Gastrocnemius medialis (tissue), 4 donors: ENCODE measurements at regions not wholly inside any gene's neighbourhood (a gene's known extent, or its start where the extent isn't known, plus 50 kb on each side); places are given as distances from the start of the nearest gene placed in this dataset.

Experiments used
- ATAC-seq, 2 donors: fragments of 150-250 bp; one replicate each; pipeline ENCODE4 v1.9.1; 2016
- DNase-seq, 2 donors: peaks; one replicate each; pipeline ENCODE4 v3.0.0-alpha.2; 2019
- H3K27ac ChIP-seq, 4 donors: fragments of 200-600 bp; sonication (generic); 1 replicate in 1 of 4; 2 replicates in 3 of 4; pipeline ENCODE4 v1.5.1; 2016 to 2018; ENCODE audit warnings: mild to moderate bottlenecking in 2 of 4, moderate library complexity in 1 of 4
- H3K27me3 ChIP-seq, 3 donors: fragments of 200-600 bp; sonication (generic) in 2 of 3; 1 replicate in 1 of 3; 2 replicates in 2 of 3; pipeline versions ENCODE4 v1.5.1 to v1.6.0; 2016 to 2019; ENCODE audit warnings: mild to moderate bottlenecking in 1 of 3, moderate library complexity in 1 of 3
- H3K36me3 ChIP-seq, 2 donors: fragments of 200-600 bp; sonication (generic) in 1 of 2; one replicate each; pipeline ENCODE4 v1.5.1; 2017 to 2018
- H3K4me1 ChIP-seq, 2 donors: fragments of 200-600 bp; sonication (generic) in 1 of 2; one replicate each; pipeline ENCODE4 v1.5.1; 2016 to 2017; ENCODE audit warnings: mild to moderate bottlenecking in 2 of 2
- H3K4me3 ChIP-seq, 4 donors: fragments of 200-600 bp; sonication (generic) in 3 of 4; 1 replicate in 1 of 4; 2 replicates in 3 of 4; pipeline ENCODE4 v1.5.1; 2016 to 2019; ENCODE audit warnings: mild to moderate bottlenecking in 2 of 4
- H3K9me3 ChIP-seq, 3 donors: fragments of 200-600 bp; sonication (generic) in 2 of 3; 1 replicate in 1 of 3; 2 replicates in 2 of 3; pipeline ENCODE4 v1.5.1; 2016 to 2019
- CTCF ChIP-seq, 5 experiments: fragments of 450-650 bp in 3 of 5; fragments of 200-600 bp in 2 of 5; sonication (generic) in 2 of 5; IDR thresholded peaks in 4 of 5; conservative IDR thresholded peaks in 1 of 5; 1 replicate in 4 of 5; 2 replicates in 1 of 5; pipeline ENCODE4 v1.5.1; 2016 to 2019; ENCODE audit warnings: antibody characterized with exemption in 5 of 5, mild to moderate bottlenecking in 3 of 5, moderate library complexity in 3 of 5
- POLR2A ChIP-seq, 2 donors: fragments of 450-650 bp; IDR thresholded peaks; one replicate each; pipeline ENCODE4 v1.6.1; 2017; ENCODE audit warnings: antibody characterized with exemption in 2 of 2, mild to moderate bottlenecking in 2 of 2, moderate library complexity in 2 of 2
- in situ Hi-C, 4 donors: fragments of 200-750 bp; cut with MboI; loops; one replicate each; pipeline versions ENCODE4 v1.15.0 to v1.8.0; 2017; ENCODE audit warnings: low sequenced_read_pairs in 4 of 4
- intact Hi-C: fragments of 100-400 bp; cut with DNase I; formaldehyde crosslinking; loops from one replicate; pipeline ENCODE4 v1.15.1; 2023; ENCODE audit warnings: low total_unique reads

DNA sequence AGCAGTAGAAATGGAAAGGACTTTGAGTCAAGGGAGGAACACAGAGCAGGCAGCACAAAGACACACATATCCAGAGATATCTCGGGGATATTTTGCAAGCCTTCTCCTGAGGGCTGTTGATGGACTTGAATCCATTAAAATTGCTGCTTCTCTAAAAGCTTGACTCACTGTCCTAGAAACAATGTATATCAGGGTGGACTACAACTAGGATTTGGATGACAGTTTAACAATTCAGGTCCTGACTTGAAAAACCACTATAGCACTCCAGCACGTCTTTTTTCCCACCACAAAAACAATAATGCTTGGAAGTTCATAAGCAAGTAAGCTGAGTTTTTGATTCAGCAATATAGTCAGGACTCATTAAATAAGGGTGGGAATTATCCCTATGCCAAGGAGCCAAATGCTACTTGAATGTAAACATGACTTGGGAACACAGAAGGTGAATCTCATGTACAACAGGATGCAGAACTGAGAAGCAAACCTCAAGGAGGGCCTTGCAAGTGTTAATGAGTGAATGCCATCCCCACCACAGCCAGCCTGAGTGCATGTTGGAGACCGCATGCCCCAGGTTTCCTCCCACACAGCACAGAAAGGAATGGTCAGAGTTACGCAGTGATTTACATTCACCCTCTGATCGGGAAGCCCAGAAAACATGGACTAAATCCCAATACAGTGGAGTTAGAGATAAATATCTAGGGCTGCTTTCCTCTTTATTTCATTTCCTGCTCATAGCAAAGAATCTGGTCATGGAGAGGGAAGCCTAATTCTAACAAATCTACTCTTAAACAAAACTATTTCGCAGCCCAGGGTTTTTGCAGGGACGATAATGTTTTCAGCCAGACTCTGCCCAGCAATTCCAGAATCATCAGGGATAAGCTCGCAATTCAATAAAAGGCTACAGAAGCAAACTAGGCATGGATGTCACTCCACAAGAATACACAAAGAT is 98.4 kb upstream of the OR9G4 start:
- intact Hi-C loops: loop anchor here (10.0 kb wide), 1 partner anchor 498 kb away; no protein-coding TSS in a partner anchor
- in situ Hi-C loops: loop anchor here in 3 of 4 donors (10.0 to 25.0 kb wide), 3 partner anchors 398 to 515 kb away; no protein-coding TSS in a partner anchor
- no peak overlapping the region for H3K27ac ChIP-seq
- H3K27me3 ChIP-seq: no peaks in the 10 kb centered on the region
- H3K4me1 ChIP-seq: peaks cover 0 to 7% of the 10 kb centered on the region in 2 donors
- ATAC-seq (no peak), DNase-seq (no peak)
- H3K9me3 ChIP-seq: no peaks in the 10 kb centered on the region
- H3K4me3 ChIP-seq: no peak overlapping the region
- H3K36me3 ChIP-seq: no peaks in the 10 kb centered on the region
- TF ChIP-seq CTCF (IDR thresholded peaks at IDR 0.05 in 4 of 5, conservative IDR thresholded peaks at IDR 0.05 in 1 of 5) (no peak), POLR2A (IDR thresholded peaks at IDR 0.05) (no peak)

DNA sequence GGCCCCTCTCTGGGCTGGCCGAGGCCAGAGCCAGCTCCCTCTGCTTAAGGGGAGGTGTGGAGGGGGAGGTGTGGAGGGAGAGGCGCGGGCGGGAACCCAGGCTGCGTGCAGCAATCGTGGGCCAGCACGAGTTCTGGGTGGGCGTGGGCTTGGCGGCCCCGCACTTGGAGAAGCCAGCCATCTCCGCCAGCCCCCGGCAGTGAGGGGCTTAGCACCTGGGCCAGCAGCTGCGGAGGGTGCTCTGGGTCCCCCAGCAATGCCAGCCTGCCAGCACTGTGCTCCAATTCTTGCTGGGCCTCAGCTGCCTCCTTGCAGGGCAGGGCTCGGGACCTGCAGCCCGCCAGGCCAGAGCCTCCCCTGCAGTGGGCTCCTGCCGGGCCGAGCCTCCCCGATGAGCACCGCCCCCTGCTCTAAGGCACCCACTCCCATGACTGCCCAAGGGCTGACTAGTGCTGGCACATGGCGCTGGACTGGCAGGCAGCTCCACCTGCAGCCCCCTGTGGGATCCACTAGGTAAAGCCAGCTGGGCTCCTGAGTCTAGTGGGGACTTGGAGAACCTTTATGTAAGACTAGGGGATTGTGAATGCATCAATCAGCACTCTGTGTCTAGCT is 96.7 kb upstream of the OR9G4 start:
- Histone ChIP-seq H3K36me3 (no peaks in the 10 kb centered on the region), H3K4me1 (peaks cover 0 to 7% of the 10 kb centered on the region in 2 donors), H3K27me3 (no peaks in the 10 kb centered on the region), H3K27ac (no peak overlapping the region), H3K4me3 (no peak overlapping the region), H3K9me3 (no peaks in the 10 kb centered on the region)
- DNase-seq: no peak
- in situ Hi-C loops: loop anchor here in 3 of 4 donors (10.0 to 25.0 kb wide), 3 partner anchors 400 to 517 kb away; no protein-coding TSS in a partner anchor
- TF ChIP-seq CTCF (IDR thresholded peaks at IDR 0.05 in 4 of 5, conservative IDR thresholded peaks at IDR 0.05 in 1 of 5) (no peak), POLR2A (IDR thresholded peaks at IDR 0.05) (no peak)
- intact Hi-C loops: loop anchor here (10.0 kb wide), 1 partner anchor 500 kb away; no protein-coding TSS in a partner anchor
- ATAC-seq: no peak

DNA sequence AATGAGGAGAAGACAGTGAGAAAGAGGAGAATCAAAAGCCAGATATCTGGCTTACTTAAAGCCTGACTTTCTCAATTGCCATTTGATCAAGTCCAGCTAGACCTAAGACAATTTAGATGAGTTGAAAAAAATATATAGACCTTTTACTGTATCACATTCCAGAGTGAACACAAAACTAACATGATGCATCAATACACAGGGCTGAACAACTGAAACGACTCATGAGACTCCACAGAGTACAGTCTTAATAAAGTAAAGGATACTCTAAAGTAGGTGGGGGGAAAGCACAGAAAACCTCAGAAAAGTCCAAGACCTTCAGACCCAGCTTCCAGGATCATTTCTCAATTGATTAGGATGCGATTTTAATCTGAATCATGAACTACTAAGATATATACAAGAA is 95.3 kb upstream of the OR9G4 start:
- intact Hi-C loops: loop anchor here (10.0 kb wide), 1 partner anchor 501 kb away; no protein-coding TSS in a partner anchor
- H3K9me3 ChIP-seq: no peaks in the 10 kb centered on the region
- H3K27ac ChIP-seq: no peak overlapping the region
- no peak for DNase-seq
- in situ Hi-C loops: loop anchor here (5.0 to 25.0 kb wide), 4 partner anchors 401 to 518 kb away; no protein-coding TSS in a partner anchor
- H3K36me3 ChIP-seq: no peaks in the 10 kb centered on the region
- H3K4me3 ChIP-seq: no peak overlapping the region
- H3K27me3 ChIP-seq: no peaks in the 10 kb centered on the region
- TF ChIP-seq POLR2A (IDR thresholded peaks at IDR 0.05) (no peak), CTCF (IDR thresholded peaks at IDR 0.05 in 4 of 5, conservative IDR thresholded peaks at IDR 0.05 in 1 of 5) (no peak)
- no peak for ATAC-seq
- peaks cover 0 to 7% of the 10 kb centered on the region in 2 donors for H3K4me1 ChIP-seq

- ATAC-seq (no peak), DNase-seq (no peak)
- intact Hi-C loops (loop anchor here (10.0 kb wide), 1 partner anchor 502 kb away; no protein-coding TSS in a partner anchor), in situ Hi-C loops (loop anchor here (5.0 to 25.0 kb wide), 4 partner anchors 402 to 519 kb away; no protein-coding TSS in a partner anchor)
- no peak overlapping the region for H3K4me3 ChIP-seq
- no peak for TF ChIP-seq POLR2A (IDR thresholded peaks at IDR 0.05)
- no peak for TF ChIP-seq CTCF (IDR thresholded peaks at IDR 0.05 in 4 of 5, conservative IDR thresholded peaks at IDR 0.05 in 1 of 5)
- no peaks in the 10 kb centered on the region for H3K9me3 ChIP-seq
- H3K27me3 ChIP-seq: no peaks in the 10 kb centered on the region
- H3K4me1 ChIP-seq: peaks cover 0 to 7% of the 10 kb centered on the region in 2 donors
- H3K36me3 ChIP-seq: no peaks in the 10 kb centered on the region
- no peak overlapping the region for H3K27ac ChIP-seq
Observed at GRCh38 chr11:56842814-56843794, 94.6 kb upstream of the OR9G4 start.
